GM23338 (cell line): ENCODE measurements at regions not wholly inside any gene's neighbourhood (a gene's known extent, or its start where the extent isn't known, plus 50 kb on each side); places are given as distances from the start of the nearest gene placed in this dataset.

Experiments used
- CREB1 ChIP-seq: fragments of 250-450 bp; sonication (Bioruptor Pico); IDR thresholded peaks from 2 replicates; pipeline ENCODE4 v1.5.0; 2020; ENCODE audit warnings: low read depth, mild to moderate bottlenecking, moderate library complexity
- CTCF ChIP-seq, 2 experiments: fragments of 200-600 bp in 1 of 2; sonication (generic) in 1 of 2; conservative IDR thresholded peaks; 2 replicates each; pipeline versions ENCODE4 v1.5.1 to v1.6.1; 2016 to 2017; ENCODE audit warnings: antibody characterized with exemption in 2 of 2, low read depth in 2 of 2, mild to moderate bottlenecking in 2 of 2, moderate library complexity in 1 of 2
- ETS1 ChIP-seq: IDR thresholded peaks from 2 replicates; pipeline ENCODE4 v1.6.1; 2016; ENCODE audit warnings: antibody characterized with exemption
- EZH2 ChIP-seq: fragments of 200-600 bp; sonication (generic); IDR thresholded peaks from one replicate; pipeline ENCODE4 v1.8.0; 2017; ENCODE audit warnings: antibody characterized with exemption, mild to moderate bottlenecking, low read depth; ENCODE audit not compliant: unreplicated experiment
- EZH2phosphoT487 ChIP-seq: fragments of 200-600 bp; sonication (generic); IDR thresholded peaks from one replicate; pipeline ENCODE4 v1.8.1; 2018; ENCODE audit warnings: antibody characterized with exemption; ENCODE audit not compliant: unreplicated experiment
- JUNB ChIP-seq: IDR thresholded peaks from one replicate; pipeline ENCODE4 v1.6.1; 2016; ENCODE audit warnings: antibody characterized with exemption; ENCODE audit not compliant: unreplicated experiment
- POLR2AphosphoS5 ChIP-seq: IDR thresholded peaks from 2 replicates; pipeline ENCODE4 v1.6.1; 2016; ENCODE audit warnings: antibody characterized with exemption, low read depth
- REST ChIP-seq: IDR thresholded peaks from one replicate; pipeline ENCODE4 v1.6.1; 2018; ENCODE audit warnings: antibody characterized with exemption; ENCODE audit not compliant: unreplicated experiment
- STAT1 ChIP-seq: IDR thresholded peaks from one replicate; pipeline ENCODE4 v1.6.1; 2016; ENCODE audit warnings: antibody characterized with exemption; ENCODE audit not compliant: unreplicated experiment
- ZNF114 ChIP-seq: fragments of 250-450 bp; sonication (Bioruptor Pico); IDR thresholded peaks from 2 replicates; pipeline ENCODE4 v1.5.0; 2020; ENCODE audit warnings: mild to moderate bottlenecking, moderate library complexity
- ZNF331 ChIP-seq: fragments of 250-450 bp; sonication (Bioruptor Pico); IDR thresholded peaks from 2 replicates; pipeline ENCODE4 v1.5.0; 2020; ENCODE audit warnings: low read depth, mild to moderate bottlenecking, moderate library complexity
- ZNF462 ChIP-seq: fragments of 250-450 bp; sonication (Bioruptor Pico); IDR thresholded peaks from 2 replicates; pipeline ENCODE4 v1.5.0; 2020; ENCODE audit warnings: mild to moderate bottlenecking, moderate library complexity

GRCh38 chr12:114046236-114046998, 80.3 kb upstream of the RBM19 start:
- TF ChIP-seq CTCF (conservative IDR thresholded peaks at IDR 0.05; ENCODE audit: low read depth in 2 of 2): no peak
- TF ChIP-seq REST: no peak
- no peak for TF ChIP-seq EZH2
- TF ChIP-seq ZNF331: no peak
- TF ChIP-seq EZH2phosphoT487: no peak
- no peak for TF ChIP-seq POLR2AphosphoS5
- no peak for TF ChIP-seq CREB1 (CRISPR knock-in tag)
- no peak for TF ChIP-seq JUNB
- no peak for TF ChIP-seq ZNF114
- TF ChIP-seq ZNF462: no peak
- no peak for TF ChIP-seq ETS1
- TF ChIP-seq STAT1: no peak
